Skin epidermis (tissue), 12 donors: ENCODE measurements at regions not wholly inside any gene's neighbourhood (a gene's known extent, or its start where the extent isn't known, plus 50 kb on each side); places are given as distances from the start of the nearest gene placed in this dataset.

Experiments used
- H3K27ac ChIP-seq, 21 experiments: fragments of 200-600 bp; sonication (generic) in 11 of 21; one replicate each; pipeline ENCODE4 v1.5.0; 2020; ENCODE audit warnings: mild to moderate bottlenecking in 3 of 21, inconsistent platforms in 2 of 21, moderate library complexity in 2 of 21
- H3K4me3 ChIP-seq, 7 experiments: fragments of 200-600 bp; sonication (generic) in 2 of 7; one replicate each; pipeline ENCODE4 v1.5.0; 2020; ENCODE audit warnings: inconsistent platforms in 2 of 7, mild to moderate bottlenecking in 2 of 7, moderate library complexity in 1 of 7

- peak overlapping the region in 5 of 21 experiments; percentile 8 to 66 (median 38) for H3K27ac ChIP-seq
- H3K4me3 ChIP-seq, result no peak overlapping the region
These were observed 52.8 kb upstream of the CCDC112 start for GRCh38 chr5:115349001-115349817.

DNA sequence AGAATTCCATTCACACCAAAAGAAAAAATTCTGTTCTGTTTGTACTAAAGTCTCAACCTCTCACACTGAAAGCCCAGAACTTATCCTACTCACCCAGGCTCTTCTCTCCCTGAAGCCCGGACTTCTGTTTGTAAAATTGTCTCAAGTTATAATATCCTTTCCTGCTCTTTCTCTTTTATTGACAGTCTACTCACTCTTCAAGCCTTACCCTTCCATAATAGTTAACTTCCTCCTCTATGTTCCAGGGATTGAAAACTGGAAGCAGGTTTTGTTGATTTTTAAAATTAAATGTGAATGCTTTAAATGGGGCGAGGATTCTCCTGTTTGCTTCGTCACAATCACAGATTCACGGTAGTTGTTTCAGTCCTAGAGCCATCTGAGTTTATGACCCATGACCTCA lies 51.7 kb upstream of the CCDC112 start:
- H3K27ac ChIP-seq, result no peak overlapping the region
- no peak overlapping the region for H3K4me3 ChIP-seq
